ENCODE measurements at regions not wholly inside any gene's neighbourhood (a gene's known extent, or its start where the extent isn't known, plus 50 kb on each side); places are given as distances from the start of the nearest gene placed in this dataset.
A peak's percentile ranks its signal among the peaks of the same experiment; 100 is the strongest.

DNA sequence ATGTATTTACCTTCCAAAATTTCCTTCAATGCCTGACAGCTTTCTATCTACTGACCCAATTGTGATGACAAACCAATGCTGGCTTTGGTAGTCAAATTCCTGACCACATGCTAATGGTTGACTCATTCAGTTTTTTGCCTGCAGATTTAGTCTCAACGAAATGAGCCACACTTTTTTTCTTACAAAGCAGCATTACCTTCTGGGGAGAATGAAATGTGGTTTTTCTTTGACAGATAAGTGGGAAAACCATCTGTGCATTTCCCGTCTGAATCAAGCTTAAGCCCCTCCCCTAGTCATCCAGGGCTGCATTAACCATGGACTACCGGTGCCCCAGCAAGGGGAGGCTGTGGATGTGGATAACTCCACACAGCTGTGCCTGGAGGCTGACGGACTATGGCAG, 99.6 kb upstream of the TAF11L2 start:
- peak; percentile 97 for DNase-seq (ENCODE audit: low read depth, low spot score)
- TF ChIP-seq, protein P1, sequence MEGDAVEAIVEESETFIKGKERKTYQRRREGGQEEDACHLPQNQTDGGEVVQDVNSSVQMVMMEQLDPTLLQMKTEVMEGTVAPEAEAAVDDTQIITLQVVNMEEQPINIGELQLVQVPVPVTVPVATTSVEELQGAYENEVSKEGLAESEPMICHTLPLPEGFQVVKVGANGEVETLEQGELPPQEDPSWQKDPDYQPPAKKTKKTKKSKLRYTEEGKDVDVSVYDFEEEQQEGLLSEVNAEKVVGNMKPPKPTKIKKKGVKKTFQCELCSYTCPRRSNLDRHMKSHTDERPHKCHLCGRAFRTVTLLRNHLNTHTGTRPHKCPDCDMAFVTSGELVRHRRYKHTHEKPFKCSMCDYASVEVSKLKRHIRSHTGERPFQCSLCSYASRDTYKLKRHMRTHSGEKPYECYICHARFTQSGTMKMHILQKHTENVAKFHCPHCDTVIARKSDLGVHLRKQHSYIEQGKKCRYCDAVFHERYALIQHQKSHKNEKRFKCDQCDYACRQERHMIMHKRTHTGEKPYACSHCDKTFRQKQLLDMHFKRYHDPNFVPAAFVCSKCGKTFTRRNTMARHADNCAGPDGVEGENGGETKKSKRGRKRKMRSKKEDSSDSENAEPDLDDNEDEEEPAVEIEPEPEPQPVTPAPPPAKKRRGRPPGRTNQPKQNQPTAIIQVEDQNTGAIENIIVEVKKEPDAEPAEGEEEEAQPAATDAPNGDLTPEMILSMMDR (IDR thresholded peaks at IDR 0.05; ENCODE audit: low read depth, low read length), result no peak
- no peak overlapping the region for H3K4me3 ChIP-seq (ENCODE audit: low read depth, low read length)
- in situ Hi-C loops (cut with HindIII; ENCODE audit: low sequenced_read_pairs), result no loop called here

DNA sequence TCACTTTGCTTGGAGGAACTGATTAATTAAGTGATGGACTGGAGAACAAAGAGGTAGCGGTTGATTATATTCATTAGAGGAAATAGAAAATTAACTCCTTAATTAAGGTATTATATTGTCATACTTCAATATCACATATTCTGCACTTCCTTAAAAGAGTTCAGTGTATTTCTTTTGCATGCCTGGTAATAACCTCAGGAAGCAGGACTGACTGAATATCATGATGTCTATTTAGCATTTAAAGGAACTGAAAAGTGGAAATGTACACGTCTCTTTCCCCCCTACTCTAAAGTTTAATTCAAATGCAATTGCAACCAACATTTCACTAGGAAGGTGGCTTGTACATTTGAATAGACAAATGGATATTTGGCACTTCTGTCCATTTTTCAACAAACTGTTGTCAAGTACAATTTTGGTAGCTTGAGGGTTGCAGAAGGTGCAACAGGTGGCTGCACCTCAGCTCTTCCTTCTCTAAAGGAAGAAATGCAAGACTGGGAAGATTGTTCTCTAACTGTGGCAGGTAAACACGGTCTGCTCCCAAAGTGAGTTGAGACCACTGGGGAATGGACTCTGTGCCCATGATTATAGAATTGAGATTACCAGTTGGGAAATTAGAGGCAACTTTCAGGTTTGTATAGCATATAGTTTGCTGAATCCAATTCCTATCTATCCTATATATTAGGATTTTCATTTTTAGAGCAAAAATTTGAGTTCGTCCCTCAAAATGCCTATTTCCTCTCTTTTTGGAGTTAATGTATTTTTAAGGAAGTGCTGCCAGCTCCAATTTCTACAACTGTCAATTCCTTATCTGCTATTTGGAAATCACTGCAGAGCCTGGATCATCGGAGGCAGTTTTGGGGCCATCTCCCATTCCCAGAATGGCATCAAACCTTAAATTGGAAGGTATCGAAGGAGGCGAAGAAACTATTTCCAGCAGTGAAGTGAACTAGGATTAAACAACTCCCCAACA, 98.9 kb upstream of the TAF11L2 start:
- no peak for DNase-seq (ENCODE audit: low read depth, low spot score)
- in situ Hi-C loops (cut with HindIII; ENCODE audit: low sequenced_read_pairs), result no loop called here
- TF ChIP-seq, protein P1 (IDR thresholded peaks at IDR 0.05; ENCODE audit: low read depth, low read length), result no peak
- no peak overlapping the region for H3K4me3 ChIP-seq (ENCODE audit: low read depth, low read length)

DNA sequence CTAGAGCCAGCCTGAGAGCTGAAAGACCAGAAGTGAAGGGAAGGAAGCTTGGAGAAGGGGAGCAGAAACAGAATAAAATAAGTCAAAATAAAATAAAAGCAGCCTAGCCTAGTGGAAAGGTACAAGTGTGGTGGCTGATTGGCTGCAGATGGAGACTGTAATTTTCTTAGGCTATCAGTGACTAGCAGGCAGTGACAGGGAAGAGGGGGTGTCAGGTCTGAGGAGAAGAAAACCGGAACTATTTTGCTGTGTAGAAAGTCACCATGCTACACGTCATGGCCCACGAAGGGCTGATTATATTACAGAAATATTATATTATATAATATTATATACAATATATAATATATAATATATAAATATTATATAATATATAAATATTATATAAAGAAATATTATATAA, 98.1 kb upstream of the TAF11L2 start:
- DNase-seq (ENCODE audit: low read depth, low spot score), result no peak
- TF ChIP-seq, protein P1 (IDR thresholded peaks at IDR 0.05; ENCODE audit: low read depth, low read length), result no peak
- in situ Hi-C loops (cut with HindIII; ENCODE audit: low sequenced_read_pairs), result no loop called here
- H3K4me3 ChIP-seq (ENCODE audit: low read depth, low read length), result no peak overlapping the region

DNA sequence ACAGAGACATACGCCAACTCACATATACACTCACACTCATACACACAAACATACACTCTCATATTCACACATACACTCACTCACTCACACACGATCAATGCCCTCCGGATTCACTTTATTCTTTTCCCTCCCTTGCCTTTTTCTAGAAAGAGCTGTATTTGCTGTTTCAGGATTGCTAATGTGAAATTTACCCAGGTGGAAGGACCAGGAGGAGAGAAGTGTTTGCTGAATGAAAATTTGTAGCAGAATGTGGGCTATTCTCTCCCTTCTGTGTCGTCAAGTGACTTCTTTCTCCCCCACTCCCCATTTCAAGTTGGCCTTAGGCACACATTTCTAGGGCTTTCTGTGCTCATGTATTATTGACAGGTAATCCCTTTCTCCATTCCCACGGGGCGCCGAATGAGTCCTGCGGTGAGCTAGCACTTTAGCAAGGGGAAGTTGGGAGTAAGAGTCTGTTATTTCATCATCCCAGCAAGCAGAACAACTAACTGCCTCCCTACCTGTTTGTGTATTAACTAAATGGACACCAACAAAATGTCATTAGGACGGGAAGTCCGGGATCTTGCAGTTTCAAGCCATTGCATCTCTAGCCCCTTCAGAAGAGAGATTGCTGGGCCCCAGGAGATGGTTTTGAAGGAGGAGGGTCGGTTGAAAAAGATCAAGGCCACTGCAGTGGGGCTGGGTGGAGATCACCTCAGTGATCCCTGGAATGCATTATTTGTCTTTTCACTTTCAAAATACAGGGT, 97.1 kb upstream of the TAF11L2 start:
- no peak for DNase-seq (ENCODE audit: low read depth, low spot score)
- TF ChIP-seq, protein P1 (IDR thresholded peaks at IDR 0.05; ENCODE audit: low read depth, low read length), result no peak
- in situ Hi-C loops (cut with HindIII; ENCODE audit: low sequenced_read_pairs), result no loop called here
- H3K4me3 ChIP-seq (ENCODE audit: low read depth, low read length), result no peak overlapping the region

DNA sequence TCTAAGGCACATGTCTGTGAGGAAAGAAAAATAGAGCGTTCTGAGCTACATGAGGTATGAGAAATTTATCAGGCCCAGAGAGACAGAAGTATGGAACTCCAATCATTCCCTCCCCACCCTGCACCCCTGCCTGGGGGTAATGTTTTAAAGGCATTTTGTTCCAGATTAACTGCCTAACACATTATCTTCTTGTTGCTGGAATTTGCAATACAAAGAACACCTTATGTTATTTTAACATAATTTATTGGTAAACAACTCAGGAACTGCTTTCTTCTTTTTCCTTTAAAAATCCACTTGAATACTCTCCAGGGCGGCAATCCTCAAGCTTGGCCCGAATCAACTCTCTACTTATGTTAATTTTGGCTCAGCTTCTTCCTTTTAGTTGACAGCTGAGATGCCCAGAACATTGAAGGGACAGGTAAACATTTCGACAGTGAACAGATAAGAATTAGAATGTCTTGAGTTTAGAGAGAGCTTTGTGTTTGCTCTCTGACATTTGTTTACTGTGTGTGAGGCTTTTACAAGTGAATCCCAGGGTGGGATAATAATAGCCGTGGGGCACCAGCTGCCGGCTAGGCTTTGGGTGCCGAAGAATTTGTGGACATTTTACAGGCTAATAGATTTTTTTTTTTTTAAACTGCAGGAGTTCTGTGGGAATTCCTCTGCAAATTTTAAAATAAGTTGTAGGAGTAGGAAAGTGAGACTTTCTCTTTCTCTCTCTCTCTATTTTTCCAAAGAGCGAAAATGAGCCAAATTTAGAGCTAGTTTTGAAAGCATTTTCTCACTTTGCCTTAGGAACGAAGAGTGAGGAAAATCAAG, 96.4 kb upstream of the TAF11L2 start:
- in situ Hi-C loops (cut with HindIII; ENCODE audit: low sequenced_read_pairs), result no loop called here
- TF ChIP-seq, protein P1 (IDR thresholded peaks at IDR 0.05; ENCODE audit: low read depth, low read length), result no peak

More for the DNA sequence above, 96.4 kb upstream of the TAF11L2 start:
- no peak overlapping the region for H3K4me3 ChIP-seq (ENCODE audit: low read depth, low read length)
- DNase-seq (ENCODE audit: low read depth, low spot score), result no peak

Measured in astrocyte of the spinal cord (primary cell).